Breast epithelium (tissue), 4 donors: ENCODE measurements at regions not wholly inside any gene's neighbourhood (a gene's known extent, or its start where the extent isn't known, plus 50 kb on each side); places are given as distances from the start of the nearest gene placed in this dataset.
"Not testable (repeated sequence)": the region's sequence is repeated elsewhere in the genome, so short reads cannot be mapped to it uniquely, and the experiment has no call there.

Source experiments
- DNase-seq, 2 donors: peaks; one replicate each; pipeline ENCODE4 v3.0.0-alpha.2; 2019; ENCODE audit warnings: low spot score in 2 of 2
- H3K27ac ChIP-seq, 2 donors: fragments of 200-600 bp; sonication (generic) in 1 of 2; one replicate each; pipeline ENCODE4 v1.5.1; 2016 to 2019; ENCODE audit warnings: mild to moderate bottlenecking in 1 of 2
- H3K27me3 ChIP-seq, 2 donors: fragments of 200-600 bp; sonication (generic) in 1 of 2; one replicate each; pipeline versions ENCODE4 v1.5.1 to v1.6.0; 2017 to 2019; ENCODE audit warnings: control low read depth in 1 of 2, mild to moderate bottlenecking in 1 of 2
- H3K36me3 ChIP-seq: fragments of 200-600 bp; one replicate; pipeline ENCODE4 v1.5.1; 2019
- H3K4me1 ChIP-seq, 2 donors: fragments of 200-600 bp; sonication (generic); one replicate each; pipeline ENCODE4 v1.5.1; 2016 to 2019; ENCODE audit warnings: control low read depth in 1 of 2
- H3K4me3 ChIP-seq, 3 donors: fragments of 200-600 bp; sonication (generic); 1 replicate in 2 of 3; 2 replicates in 1 of 3; pipeline ENCODE4 v1.5.1; 2016 to 2019; ENCODE audit warnings: mild to moderate bottlenecking in 3 of 3, moderate library complexity in 2 of 3
- H3K9me3 ChIP-seq, 2 donors: fragments of 200-600 bp; sonication (generic) in 1 of 2; one replicate each; pipeline ENCODE4 v1.5.1; 2016 to 2019; ENCODE audit warnings: control low read depth in 1 of 2
- CTCF ChIP-seq, 3 donors: fragments of 450-650 bp; IDR thresholded peaks; one replicate each; pipeline ENCODE4 v1.5.1; 2016 to 2017; ENCODE audit warnings: antibody characterized with exemption in 3 of 3, mild to moderate bottlenecking in 3 of 3, moderate library complexity in 3 of 3
- POLR2A ChIP-seq: fragments of 450-650 bp; IDR thresholded peaks from one replicate; pipeline ENCODE4 v1.6.1; 2016; ENCODE audit warnings: antibody characterized with exemption, mild to moderate bottlenecking, moderate library complexity
- POLR2AphosphoS5 ChIP-seq, 3 donors: sonication (generic); formaldehyde crosslinking; IDR thresholded peaks; one replicate each; pipeline ENCODE4 v1.6.1; 2017; ENCODE audit warnings: antibody characterized with exemption in 3 of 3
- intact Hi-C: fragments of 100-400 bp; cut with DNase I; formaldehyde crosslinking; loops from one replicate; pipeline ENCODE4 v1.15.1; 2023; ENCODE audit warnings: low total_unique reads

- not testable (repeated sequence) for H3K4me3 ChIP-seq, H3K36me3 ChIP-seq, H3K27ac ChIP-seq, H3K27me3 ChIP-seq, DNase-seq, H3K4me1 ChIP-seq
- intact Hi-C loops: loop anchor here (10.0 kb wide), 1 partner anchor 331 kb away; no protein-coding TSS in a partner anchor
- peaks cover 16 to 32% of the 10 kb centered on the region in 2 donors for H3K9me3 ChIP-seq
Measured at GRCh38 chr17:43345515-43345914, 53.3 kb upstream of the ARL4D start.

DNA sequence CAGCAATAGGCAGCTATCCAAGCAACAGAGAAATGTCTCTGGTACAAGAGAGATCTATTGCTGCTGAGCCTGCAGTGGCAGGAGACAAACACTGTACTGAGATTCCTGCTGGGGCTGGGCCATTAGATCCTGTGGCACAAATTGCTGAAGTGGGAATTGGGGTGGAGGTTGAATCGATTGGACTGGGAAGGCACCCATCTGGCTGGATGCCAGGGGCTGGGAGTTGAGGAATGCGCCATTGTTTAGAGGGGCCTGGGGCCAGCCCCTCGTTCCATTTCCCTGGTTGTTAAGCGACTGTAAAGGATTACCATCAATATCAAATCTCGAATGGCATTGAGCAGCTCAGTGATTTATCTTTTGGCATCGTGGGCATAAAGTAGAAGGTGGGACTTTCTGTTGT, 54.1 kb upstream of the ARL4D start:
- TF ChIP-seq POLR2A: no peak
- no peak for DNase-seq
- Histone ChIP-seq H3K4me3 (no peak overlapping the region), H3K27ac (no peak overlapping the region), H3K36me3 (no peaks in the 10 kb centered on the region), H3K9me3 (peaks cover 16 to 29% of the 10 kb centered on the region in 2 donors), H3K4me1 (no peaks in the 10 kb centered on the region), H3K27me3 (no peaks in the 10 kb centered on the region)
- intact Hi-C loops: loop anchor here (10.0 kb wide), 1 partner anchor 330 kb away; no protein-coding TSS in a partner anchor

- H3K27ac ChIP-seq: no peak overlapping the region
- no peak overlapping the region for H3K4me3 ChIP-seq
- intact Hi-C loops: loop anchor here (10.0 kb wide), 1 partner anchor 328 kb away; no protein-coding TSS in a partner anchor
- no peaks in the 10 kb centered on the region for H3K27me3 ChIP-seq
- DNase-seq: no peak
- H3K4me1 ChIP-seq: no peaks in the 10 kb centered on the region
- H3K36me3 ChIP-seq: no peaks in the 10 kb centered on the region
- TF ChIP-seq POLR2AphosphoS5 (IDR thresholded peaks at IDR 0.05) (no peak), CTCF (IDR thresholded peaks at IDR 0.05) (no peak), POLR2A (no peak)
- H3K9me3 ChIP-seq: peaks cover 0 to 7% of the 10 kb centered on the region in 2 donors
Measured at GRCh38 chr17:43342589-43342890, 56.3 kb upstream of the ARL4D start.

GRCh38 chr17:43341715-43342588, 56.8 kb upstream of the ARL4D start:
- intact Hi-C loops: loop anchor here (10.0 kb wide), 1 partner anchor 327 kb away; no protein-coding TSS in a partner anchor
- no peak overlapping the region for H3K27ac ChIP-seq
- no peaks in the 10 kb centered on the region for H3K36me3 ChIP-seq
- no peak for DNase-seq
- peaks cover 0 to 1% of the 10 kb centered on the region in 2 donors for H3K9me3 ChIP-seq
- TF ChIP-seq POLR2A (no peak), CTCF (IDR thresholded peaks at IDR 0.05) (no peak), POLR2AphosphoS5 (IDR thresholded peaks at IDR 0.05) (no peak)
- no peaks in the 10 kb centered on the region for H3K4me1 ChIP-seq
- no peak overlapping the region for H3K4me3 ChIP-seq
- H3K27me3 ChIP-seq: no peaks in the 10 kb centered on the region

GRCh38 chr17:43338886-43339516, 59.8 kb upstream of the ARL4D start:
- no peaks in the 10 kb centered on the region for H3K27me3 ChIP-seq
- intact Hi-C loops: loop anchor here (10.0 kb wide), 1 partner anchor 494 kb away; the partner anchor contains the start of gene AOC2
- H3K9me3 ChIP-seq: no peaks in the 10 kb centered on the region
- DNase-seq: peak; percentile 59 to 82
- TF ChIP-seq POLR2AphosphoS5 (IDR thresholded peaks at IDR 0.05) (no peak), CTCF (IDR thresholded peaks at IDR 0.05) (peak; percentile 35 to 73 (median 61))
- peaks cover 0 to 5% of the 10 kb centered on the region in 2 donors for H3K4me1 ChIP-seq
- H3K4me3 ChIP-seq: no peak overlapping the region
- no peak overlapping the region for H3K27ac ChIP-seq
- no peaks in the 10 kb centered on the region for H3K36me3 ChIP-seq
